Umbilical cord (tissue), 1 donor: ENCODE measurements at regions not wholly inside any gene's neighbourhood (a gene's known extent, or its start where the extent isn't known, plus 50 kb on each side); places are given as distances from the start of the nearest gene placed in this dataset.
"Not testable (repeated sequence)": the region's sequence is repeated elsewhere in the genome, so short reads cannot be mapped to it uniquely, and the experiment has no call there.

Experiments used
- DNase-seq: peaks from one replicate; pipeline ENCODE4 v3.0.0-alpha.2; 2015; ENCODE audit warnings: low spot score

DNA sequence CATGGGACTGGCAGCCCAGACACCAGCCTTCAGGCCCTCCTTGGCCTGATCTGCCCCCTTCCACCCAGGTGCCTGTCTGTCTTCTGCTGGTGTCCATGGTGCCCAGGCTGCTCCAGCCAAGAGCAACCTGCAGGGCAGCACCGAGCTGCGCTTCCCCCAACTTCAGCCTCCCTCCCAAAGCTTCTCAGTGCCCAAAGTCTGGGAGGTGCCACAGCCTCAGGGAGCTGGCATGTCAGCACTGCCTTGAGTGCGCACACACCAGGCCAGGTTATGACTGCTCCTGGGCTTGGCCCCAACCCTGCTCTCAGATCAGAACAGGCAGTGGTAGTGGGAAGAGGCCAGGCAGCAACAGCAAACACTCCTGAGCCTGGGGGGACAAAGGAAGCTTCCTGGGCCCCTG lies 304.6 kb upstream of the NRG3 start:
- DNase-seq: no peak

DNA sequence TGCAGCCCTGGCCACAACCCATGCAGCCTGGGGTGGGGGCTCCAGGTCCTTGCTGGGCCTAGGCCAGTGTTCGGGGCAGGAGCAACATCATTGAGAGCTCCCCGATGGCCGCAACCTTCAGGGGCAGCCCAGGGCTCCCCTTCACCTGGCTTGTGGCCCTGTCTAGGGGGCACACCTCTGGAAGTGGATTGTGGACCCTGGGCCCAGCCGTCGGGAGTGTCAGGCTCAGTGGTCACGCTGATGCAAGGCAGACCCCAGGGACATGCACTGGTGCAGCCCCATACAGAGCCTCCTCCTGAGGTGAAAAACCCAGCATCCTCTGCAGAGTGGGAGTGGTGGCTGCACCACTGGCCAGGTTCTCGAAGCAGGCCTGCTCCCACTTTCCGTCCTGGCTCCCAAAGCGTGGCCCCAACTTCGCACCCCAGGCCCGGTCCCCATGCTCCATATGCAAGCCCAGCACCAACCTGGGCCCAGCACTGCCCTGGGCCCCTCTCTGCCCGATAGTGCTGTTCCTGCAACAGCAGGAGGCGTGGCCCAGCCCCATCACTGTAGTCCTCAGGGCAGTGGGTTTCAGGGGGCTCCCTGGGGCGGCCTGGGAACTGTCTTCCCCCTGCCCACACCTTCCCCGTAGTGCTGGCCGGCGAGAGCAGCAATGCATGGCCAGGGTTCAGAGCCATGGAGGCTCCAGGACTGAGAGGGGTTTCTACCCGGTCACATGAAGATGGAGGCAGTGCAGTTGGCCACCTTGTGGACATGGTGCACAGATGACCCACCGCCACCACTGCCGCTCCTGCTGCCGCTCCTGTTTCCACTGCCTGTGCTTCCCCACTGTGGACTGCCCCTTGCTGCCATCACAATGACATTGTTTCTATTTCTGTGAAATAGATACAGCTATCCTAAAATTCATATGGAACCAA lies 303.9 kb upstream of the NRG3 start:
- no peak for DNase-seq

DNA sequence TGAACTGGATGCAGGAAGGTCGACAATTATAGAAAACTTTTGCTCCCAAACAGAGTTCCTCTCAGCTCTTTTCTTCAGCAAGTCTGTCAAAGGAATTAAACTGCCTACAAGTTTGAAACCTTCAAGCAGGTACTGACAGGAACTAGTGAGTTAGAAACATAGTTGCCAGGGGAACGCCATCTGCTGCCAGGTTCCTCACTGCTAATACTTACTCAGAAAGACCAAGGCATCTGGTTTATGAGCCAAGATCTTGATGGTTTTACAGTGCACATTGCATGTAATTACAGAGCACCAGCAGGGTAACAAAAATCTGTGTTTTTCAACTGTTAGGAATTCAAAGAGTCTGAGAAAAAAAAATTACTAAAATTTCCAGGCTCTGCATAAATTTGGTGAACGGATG lies 300.0 kb upstream of the NRG3 start:
- DNase-seq: no peak

DNA sequence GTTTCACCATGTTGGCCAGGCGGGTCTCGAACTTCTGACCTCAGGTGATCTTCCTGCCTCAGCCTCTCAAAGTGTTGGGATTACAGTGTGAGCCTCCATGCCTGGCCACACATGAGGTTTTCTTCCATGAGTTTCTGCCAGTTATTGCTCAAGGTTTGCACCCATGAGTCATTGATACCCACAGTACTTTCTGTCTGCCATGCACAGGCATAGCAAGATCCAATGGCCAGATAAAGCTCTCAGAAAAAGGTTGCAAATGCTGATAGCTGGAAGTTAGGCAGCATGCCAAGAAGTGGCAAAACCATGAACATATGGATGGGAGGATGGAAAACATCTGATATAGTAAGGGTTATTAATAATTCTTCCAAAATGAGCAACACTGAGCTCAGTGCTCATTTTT lies 298.7 kb upstream of the NRG3 start:
- no peak for DNase-seq

DNA sequence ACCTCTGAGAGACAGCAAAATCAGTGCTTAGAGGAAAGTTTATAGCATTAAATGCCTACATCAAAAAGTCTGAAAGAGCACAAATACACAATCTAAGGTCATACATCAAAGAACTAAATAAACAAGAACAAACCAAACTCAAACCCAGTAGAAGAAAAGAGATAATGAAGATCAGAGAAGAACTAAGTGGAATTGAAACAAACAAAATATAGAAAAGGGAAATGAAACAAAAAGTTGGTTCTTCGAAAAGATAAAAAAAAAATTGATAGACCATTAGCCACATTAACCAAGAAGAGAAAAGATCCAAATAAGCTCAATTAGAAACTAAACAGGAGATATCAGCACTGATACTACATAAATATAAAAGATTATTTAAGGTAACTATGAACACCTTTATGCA lies 280.0 kb upstream of the NRG3 start:
- no peak for DNase-seq

DNA sequence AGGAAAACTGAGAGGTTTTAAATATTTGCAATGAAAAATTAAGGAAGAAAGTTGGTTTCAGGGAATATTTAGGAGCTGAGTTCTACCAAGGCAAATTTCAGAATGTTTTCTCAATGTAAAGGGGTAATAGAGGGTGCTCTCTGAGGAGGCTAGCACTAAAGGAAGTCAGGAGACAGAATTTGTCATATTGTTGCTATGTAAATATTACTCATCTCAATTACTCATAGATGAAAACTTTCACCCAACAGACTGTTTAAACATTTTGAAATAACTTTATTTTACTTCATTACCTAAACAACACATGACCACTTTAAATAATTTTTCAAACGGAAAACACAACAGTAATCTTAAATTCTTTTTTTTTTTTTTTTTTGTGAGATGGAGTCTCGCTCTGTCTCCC lies 274.8 kb upstream of the NRG3 start:
- no peak for DNase-seq

DNA sequence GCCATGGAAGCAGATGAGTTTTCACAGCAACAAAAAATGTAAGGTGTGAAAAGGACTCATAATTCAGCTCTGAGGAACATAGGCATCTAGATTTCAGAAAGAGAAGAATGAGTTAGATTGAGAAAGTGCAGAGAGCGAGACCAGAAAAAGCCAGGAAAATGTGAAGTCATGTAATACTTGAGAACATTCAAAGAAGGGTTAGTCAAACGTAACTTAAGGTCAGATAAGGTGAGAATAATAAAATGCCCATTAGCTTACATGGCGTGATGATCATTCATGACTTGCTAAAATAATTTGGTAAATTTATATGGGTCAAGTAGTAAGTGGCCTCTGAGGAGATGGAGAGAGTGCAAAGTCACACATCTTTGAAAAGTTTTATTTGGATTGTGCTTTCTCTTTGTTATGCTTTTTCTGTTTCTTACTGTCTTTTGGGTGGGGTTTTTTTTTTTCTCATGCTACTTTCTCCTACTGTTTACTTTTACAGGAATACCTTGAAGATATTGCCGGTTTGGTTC lies 271.8 kb upstream of the NRG3 start:
- DNase-seq: no peak

DNA sequence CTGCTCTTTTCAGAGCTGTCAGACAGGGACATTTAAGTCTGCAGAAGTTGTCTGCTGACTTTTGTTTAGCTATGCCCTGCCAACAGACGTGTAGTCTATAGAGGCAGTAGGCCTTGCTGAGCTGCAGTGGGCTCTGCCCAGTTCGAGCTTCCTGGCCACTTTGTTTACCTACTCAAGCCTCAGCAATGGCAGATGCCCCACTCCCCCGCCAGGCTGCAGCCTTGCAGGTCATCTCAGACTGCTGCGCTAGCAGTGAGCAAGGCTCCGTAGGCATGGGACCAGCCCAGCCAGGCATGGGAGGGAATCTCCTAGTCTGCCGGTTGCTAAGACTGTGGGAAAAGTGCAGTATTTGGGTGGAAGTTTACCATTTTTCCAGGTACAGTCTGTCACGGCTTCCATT lies 230.5 kb upstream of the NRG3 start:
- DNase-seq: not testable (repeated sequence)

DNA sequence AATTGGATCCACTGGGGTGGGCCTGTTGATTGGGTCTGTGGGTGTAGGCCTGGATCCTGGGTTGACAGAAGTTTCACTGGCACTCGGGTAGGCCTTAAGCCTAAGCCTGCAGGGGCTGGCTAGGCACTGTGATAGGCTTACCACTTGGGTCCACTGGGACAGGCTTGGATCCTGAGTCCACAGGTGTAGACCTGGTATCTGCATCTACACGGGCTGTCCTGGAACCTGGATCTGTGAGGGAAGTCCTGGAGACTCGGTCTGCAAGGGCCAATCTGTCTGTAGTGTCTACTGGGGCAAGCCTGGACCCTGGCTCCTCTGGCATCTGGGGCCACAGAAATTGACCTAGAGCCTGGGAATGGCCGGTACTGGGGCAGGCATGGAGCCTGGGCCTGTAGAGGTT lies 219.0 kb upstream of the NRG3 start:
- DNase-seq: no peak

DNA sequence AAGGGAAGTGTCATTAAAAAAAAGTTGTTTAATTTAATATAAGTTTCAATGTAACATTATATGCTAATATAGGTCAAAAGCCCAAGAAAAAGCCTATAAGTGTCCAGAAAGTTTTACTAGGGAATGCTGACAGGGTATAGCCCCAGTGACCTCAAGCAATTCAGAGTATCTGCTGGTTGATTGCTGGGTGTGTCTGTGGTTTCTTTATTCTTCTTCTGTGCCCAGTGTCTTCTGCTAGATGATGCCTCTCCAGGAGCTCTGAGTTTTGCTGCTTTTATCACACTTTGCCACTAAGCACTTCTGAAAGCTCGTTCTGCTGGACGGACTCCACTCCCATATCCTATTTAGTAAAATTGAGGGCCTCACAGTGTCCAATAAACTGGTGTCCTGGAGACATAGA lies 212.2 kb upstream of the NRG3 start:
- DNase-seq: no peak

DNA sequence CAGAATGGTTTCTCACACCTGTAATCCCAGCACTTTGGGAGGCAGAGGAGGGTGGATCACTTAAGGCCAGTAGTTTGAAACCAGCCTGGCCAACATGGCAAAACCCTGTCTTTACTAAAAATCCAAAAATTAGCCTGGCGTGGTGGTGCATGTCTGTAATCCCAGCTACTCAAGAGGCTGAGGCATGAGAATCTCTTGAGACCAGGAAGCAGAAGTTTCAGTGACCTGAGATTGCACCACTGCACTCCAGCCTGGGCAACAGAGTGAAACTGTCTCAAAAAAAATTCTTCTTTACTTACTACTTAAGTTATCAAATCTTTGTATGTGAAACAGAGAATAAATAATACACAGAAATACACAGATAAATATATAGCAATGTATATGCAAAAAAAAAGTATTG lies 210.2 kb upstream of the NRG3 start:
- not testable (repeated sequence) for DNase-seq

DNA sequence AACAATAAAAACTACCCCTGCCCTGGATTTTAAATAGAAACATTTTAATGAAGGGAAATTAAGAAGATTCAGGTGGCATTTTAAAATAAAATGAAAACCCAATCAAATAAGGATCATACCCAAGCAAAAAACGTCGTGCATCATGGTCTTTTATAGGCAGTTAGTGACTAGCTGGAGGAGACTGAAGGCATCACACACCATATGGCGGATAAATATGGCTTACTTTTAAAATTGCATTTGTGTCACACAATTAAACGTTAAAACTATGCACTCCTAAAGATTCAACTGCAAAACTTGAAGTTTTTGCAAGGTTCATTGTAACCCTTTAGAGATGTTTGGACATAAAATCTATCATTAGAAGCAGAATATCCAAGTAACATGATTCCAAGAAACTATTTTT lies 200.1 kb upstream of the NRG3 start:
- DNase-seq: no peak

DNA sequence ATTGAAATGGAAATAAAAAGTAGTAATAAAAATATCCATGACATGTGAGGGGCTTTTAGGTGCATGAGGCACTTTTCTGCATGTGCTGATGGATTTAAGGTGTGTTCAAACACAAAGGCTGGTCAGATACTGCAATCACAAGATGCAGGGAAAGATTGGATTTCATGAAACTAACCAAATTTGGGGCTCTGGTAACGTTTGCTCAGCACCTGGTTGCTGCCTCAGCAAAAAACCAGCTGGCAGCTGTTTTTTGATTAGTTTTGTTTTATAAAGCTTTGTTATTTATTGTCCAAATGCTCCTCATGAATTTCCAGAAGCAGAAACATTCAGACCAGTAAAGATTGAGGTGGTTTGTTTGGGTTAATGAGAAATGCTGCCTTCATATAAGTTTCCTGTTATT lies 195.7 kb upstream of the NRG3 start:
- no peak for DNase-seq

DNA sequence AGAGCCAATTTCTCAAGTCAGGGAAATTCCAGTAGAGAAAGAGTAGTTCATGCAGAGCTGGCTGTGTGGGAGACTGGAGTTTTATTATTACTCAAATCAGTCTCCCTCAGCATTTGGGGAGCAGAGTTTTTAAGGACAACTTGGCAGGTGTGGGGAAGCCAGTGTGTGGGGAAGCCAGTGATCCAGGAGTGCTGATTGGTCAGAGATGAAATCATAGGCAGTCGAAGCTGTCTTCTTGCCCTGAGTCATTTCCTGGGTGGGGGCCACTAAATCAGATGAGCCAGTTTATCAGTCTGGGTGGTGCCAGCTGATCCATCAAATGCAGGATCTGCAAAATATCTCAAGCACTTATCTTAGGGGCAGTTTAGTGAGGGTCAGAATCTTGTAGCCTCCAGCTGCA lies 194.6 kb upstream of the NRG3 start:
- no peak for DNase-seq

DNA sequence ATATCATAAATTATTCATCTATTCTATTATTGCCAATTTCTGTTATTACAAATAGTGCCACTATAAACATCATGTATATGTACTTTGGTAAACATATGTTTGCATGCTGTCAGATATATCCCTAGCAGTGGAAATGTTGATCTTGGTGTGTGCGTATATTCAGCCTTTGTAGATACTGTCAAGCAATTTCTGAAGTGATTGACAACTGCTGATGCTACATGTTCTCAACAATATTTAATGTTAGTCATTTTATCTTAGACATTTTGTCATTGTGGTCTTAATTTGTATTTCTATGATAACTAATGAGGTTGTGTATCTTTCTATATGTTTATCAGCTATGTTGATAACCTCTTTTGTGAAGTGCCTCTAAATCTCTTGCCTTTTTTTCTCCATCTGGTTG lies 186.5 kb upstream of the NRG3 start:
- DNase-seq: no peak

DNA sequence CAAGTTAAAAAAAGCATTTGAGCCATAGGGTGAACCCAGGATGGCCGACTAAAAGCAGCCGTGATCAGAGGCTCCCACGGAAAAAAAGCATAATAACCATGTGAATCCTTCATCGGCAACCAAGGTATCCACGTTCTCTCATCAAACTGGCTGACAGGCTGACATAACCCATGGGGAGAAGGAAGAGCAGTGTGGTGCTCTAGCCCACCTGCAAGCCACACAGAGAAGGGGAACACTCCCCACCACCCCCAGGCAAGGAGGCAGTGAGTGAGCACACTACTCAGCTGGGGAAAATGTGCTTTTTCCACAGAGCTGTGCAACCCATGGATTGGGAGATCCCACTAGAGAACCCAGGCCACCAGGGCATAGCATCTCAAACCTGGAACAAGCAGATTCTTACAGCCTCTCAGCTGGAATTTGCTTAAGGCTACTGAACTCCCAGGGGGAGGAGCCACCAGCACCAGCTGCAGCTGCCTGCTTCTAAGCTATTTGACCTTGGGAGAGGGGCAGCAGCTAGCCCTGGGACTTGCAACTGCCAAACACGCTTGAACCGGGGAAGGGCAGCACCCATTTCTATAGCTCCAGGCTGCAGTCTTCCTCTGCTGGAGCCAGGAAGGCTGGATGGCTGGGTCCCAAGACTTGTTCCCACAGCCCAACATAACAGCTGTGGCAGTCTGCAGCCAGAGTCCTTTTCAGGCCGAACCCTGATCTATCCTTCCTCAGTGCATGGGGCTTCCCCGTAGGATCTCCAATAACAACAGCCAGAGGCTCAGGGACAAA lies 178.2 kb upstream of the NRG3 start:
- no peak for DNase-seq

DNA sequence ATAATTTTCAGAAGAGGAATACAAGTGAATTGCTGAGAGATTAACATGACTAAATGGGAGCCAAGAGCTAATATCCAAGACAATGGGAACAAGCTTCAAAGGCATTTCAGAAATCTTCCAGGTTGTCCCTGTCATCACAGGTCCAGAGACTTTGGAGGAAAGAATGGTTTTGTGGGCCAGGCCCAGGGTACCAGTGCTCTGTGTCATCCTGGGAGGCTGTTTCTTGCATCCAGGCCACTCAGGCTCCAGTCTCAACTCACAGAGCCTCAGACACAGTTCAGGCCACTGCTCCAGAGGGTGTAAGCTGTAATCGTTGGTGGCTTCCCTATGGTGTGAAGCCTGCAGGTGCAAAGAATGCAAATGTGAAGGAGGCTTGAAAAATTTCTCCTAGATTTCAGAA lies 170.4 kb upstream of the NRG3 start:
- no peak for DNase-seq

DNA sequence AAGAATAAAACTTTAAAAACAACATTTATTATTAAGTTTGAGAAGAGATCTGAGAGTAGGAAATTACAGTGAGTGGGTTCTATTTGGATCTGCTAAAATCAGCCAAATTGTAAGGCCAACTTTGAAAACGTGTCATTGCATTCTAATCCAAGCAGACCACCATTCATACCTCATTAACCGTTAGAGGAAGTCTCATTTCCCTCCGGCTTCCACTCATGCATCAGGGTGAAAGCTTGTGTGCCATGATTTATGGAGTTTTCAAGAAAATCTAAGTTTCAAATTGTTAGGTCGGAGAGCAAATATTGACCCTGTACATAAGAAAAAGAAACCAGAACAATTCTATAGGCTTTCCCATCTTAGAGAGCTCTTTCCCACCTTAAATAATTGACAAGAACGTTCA lies 166.6 kb upstream of the NRG3 start:
- no peak for DNase-seq

DNA sequence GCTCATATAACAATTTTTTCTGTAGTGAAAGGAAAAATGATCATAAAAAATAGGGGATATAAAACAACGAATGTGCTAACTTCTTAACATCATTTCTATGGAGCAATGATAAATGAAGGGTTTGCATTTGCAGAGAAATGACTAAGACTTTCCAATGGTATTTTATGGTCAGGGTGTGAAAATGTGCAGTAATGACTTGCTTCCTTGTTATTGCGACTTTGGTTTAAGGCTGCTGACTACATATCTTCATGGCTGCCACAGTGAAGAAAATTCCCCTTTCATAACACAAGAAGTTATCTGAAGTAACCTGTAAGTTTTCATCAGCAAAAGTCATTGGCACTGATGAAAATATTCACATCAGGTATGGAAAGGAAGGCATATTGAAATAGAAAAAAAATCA lies 166.1 kb upstream of the NRG3 start:
- DNase-seq: no peak

DNA sequence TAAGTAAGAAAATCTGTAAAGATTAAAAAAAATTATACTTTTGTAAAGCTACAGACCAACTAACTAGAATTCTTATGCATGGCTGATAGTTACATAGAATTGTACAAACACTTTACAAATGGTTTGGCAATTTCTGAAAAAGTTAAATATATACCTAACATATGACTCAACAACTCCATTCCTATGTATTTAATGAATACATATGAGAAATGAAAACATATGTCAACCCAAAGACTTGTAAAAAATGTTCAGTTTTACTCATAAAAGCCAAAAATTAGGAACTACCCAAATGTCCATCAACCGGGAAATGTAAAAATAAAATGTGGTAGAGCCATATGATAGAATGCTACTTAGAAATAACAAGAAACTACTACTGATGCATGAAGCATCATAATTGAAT lies 152.6 kb upstream of the NRG3 start:
- DNase-seq: no peak

DNA sequence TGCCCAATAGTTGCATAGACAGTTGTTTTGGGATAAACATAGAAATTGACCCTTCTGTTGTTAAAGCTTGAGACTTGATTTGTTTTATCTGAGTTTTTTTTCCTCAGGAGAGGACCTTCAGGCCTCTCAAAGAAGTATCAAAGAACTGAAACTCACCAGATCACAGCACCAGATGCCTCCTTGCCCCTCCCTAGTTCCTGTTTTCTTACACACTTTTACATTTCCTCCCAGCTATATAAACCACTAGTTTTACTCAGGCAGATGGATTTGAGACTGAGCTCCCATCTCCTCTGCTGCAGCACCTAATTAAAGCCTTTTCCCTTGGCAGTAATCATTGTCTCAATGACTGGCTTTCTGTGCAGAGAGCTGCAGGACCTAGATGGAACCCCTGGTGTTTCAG lies 150.6 kb upstream of the NRG3 start:
- DNase-seq: no peak

DNA sequence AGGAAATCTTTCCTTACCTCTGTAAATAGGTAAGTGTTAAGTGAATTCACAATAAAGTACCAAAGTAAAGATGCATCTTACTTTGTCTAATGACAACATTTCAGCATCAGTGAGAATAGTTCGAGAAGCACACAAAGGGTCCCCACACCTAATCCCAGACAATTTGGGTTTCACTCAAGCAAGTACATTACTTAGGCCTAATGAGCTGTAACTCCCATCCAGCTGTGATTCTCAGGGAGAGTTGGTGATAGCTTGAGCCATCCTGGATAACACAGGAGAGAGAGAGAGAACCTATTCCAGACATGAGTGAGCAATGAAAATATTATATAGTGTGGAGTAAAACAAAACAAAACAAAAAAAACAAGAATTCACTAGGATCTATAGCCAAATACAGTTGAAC lies 149.1 kb upstream of the NRG3 start:
- no peak for DNase-seq

DNA sequence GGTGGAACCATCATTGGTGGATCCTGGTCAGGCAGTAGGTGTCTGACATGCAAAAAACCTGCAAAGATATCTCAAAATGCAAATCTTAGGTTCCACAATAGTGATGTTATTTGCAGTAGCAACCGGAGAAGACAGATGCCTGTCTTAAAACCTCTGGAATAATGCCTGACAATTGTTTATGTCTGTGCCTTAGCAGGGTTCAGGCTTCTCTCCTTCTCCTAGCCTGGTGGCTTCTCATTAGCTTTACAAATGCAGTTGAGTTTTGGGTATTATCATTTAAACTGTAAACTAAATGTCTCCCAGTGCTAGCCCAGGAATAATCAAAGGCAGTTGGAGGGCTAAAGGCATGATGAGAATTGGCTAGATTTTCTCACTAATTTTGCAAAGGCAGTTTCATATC lies 146.3 kb upstream of the NRG3 start:
- no peak for DNase-seq
